ENCODE measurements at regions not wholly inside any gene's neighbourhood (a gene's known extent, or its start where the extent isn't known, plus 50 kb on each side); places are given as distances from the start of the nearest gene placed in this dataset.
"Not testable (repeated sequence)": the region's sequence is repeated elsewhere in the genome, so short reads cannot be mapped to it uniquely, and the experiment has no call there.

- TF ChIP-seq CTCF (IDR thresholded peaks at IDR 0.05; ENCODE audit: insufficient read depth in 1 of 2, low read depth in 1 of 2, low read length in 1 of 2, severe bottlenecking in 1 of 2, unreplicated experiment in 1 of 2) = no peak
- H3K9me3 ChIP-seq = no peaks in the 10 kb centered on the region
- H3K4me1 Mint-ChIP-seq (ENCODE audit: low read depth, unreplicated experiment) = no peaks in the 10 kb centered on the region
- H3K27me3 ChIP-seq (replicated peaks; ENCODE audit: control insufficient read depth, insufficient read depth, low read length) = no peaks in the 10 kb centered on the region
- BruUV-seq (replicated peaks) = no TSS peak
- H3K36me3 ChIP-seq (ENCODE audit: control insufficient read depth, insufficient read depth, low read length) = no peaks in the 10 kb centered on the region
- H3K36me3 Mint-ChIP-seq (ENCODE audit: insufficient read depth, unreplicated experiment) = no peaks in the 10 kb centered on the region
- no peak overlapping the region for H3K4me3 Mint-ChIP-seq (ENCODE audit: unreplicated experiment)
- POLR2A ChIA-PET = no interaction called here
- peaks cover 2% of the 10 kb centered on the region for H3K27me3 Mint-ChIP-seq (ENCODE audit: insufficient read depth, unreplicated experiment)
- no peaks in the 10 kb centered on the region for H3K9me3 Mint-ChIP-seq (ENCODE audit: unreplicated experiment)
- H3K4me3 ChIP-seq (ENCODE audit: low read depth, low read length) = no peak overlapping the region
- intact Hi-C loops (cut with micrococcal nuclease; ENCODE audit: unreplicated experiment) = no loop called here
- no peak overlapping the region for H3K27ac Mint-ChIP-seq (ENCODE audit: unreplicated experiment)
- CTCF ChIA-PET = no interaction called here
- peak in 1 of 2 experiments; percentile 0 for DNase-seq
- H3K4me1 ChIP-seq = no peaks in the 10 kb centered on the region
These were observed 1806.1 kb upstream of the PIK3C3 start for GRCh38 chr18:40148960-40149359.

- intact Hi-C loops (cut with micrococcal nuclease; ENCODE audit: unreplicated experiment) = no loop called here
- Histone ChIP-seq H3K27me3 (replicated peaks; ENCODE audit: control insufficient read depth, insufficient read depth, low read length) (no peaks in the 10 kb centered on the region), H3K36me3 (ENCODE audit: control insufficient read depth, insufficient read depth, low read length) (no peaks in the 10 kb centered on the region), H3K9me3 (no peaks in the 10 kb centered on the region), H3K4me1 (no peaks in the 10 kb centered on the region), H3K4me3 (ENCODE audit: low read depth, low read length) (no peak overlapping the region)
- no peaks in the 10 kb centered on the region for H3K36me3 Mint-ChIP-seq (ENCODE audit: insufficient read depth, unreplicated experiment)
- H3K9me3 Mint-ChIP-seq (ENCODE audit: unreplicated experiment) = no peaks in the 10 kb centered on the region
- no peaks in the 10 kb centered on the region for H3K27me3 Mint-ChIP-seq (ENCODE audit: insufficient read depth, unreplicated experiment)
- no peak overlapping the region for H3K27ac Mint-ChIP-seq (ENCODE audit: unreplicated experiment)
- no peak overlapping the region for H3K4me3 Mint-ChIP-seq (ENCODE audit: unreplicated experiment)
- no TSS peak for BruUV-seq (replicated peaks)
- H3K4me1 Mint-ChIP-seq (ENCODE audit: low read depth, unreplicated experiment) = no peaks in the 10 kb centered on the region
- POLR2A ChIA-PET = no interaction called here
- no peak for TF ChIP-seq CTCF (IDR thresholded peaks at IDR 0.05; ENCODE audit: insufficient read depth in 1 of 2, low read depth in 1 of 2, low read length in 1 of 2, severe bottlenecking in 1 of 2, unreplicated experiment in 1 of 2)
- CTCF ChIA-PET = no interaction called here
- DNase-seq = no peak
These were observed 1821.8 kb upstream of the PIK3C3 start for GRCh38 chr18:40133253-40133652.

- H3K4me3 ChIP-seq (ENCODE audit: low read depth, low read length); CTCF ChIA-PET; H3K27me3 Mint-ChIP-seq (ENCODE audit: insufficient read depth, unreplicated experiment); BruUV-seq (replicated peaks); H3K9me3 ChIP-seq; H3K36me3 Mint-ChIP-seq (ENCODE audit: insufficient read depth, unreplicated experiment); H3K4me3 Mint-ChIP-seq (ENCODE audit: unreplicated experiment); H3K27ac Mint-ChIP-seq (ENCODE audit: unreplicated experiment); H3K27me3 ChIP-seq (replicated peaks; ENCODE audit: control insufficient read depth, insufficient read depth, low read length); DNase-seq; POLR2A ChIA-PET; intact Hi-C loops (cut with micrococcal nuclease; ENCODE audit: unreplicated experiment); H3K36me3 ChIP-seq (ENCODE audit: control insufficient read depth, insufficient read depth, low read length); H3K9me3 Mint-ChIP-seq (ENCODE audit: unreplicated experiment); H3K4me1 Mint-ChIP-seq (ENCODE audit: low read depth, unreplicated experiment); H3K4me1 ChIP-seq: not testable (repeated sequence)
These were observed 1822.6 kb upstream of the PIK3C3 start for GRCh38 chr18:40132438-40132837.

GRCh38 chr18:40124107-40124506 lies 1830.9 kb upstream of the PIK3C3 start:
- Mint-ChIP-seq H3K27ac (ENCODE audit: unreplicated experiment) (no peak overlapping the region), H3K9me3 (ENCODE audit: unreplicated experiment) (no peaks in the 10 kb centered on the region), H3K27me3 (ENCODE audit: insufficient read depth, unreplicated experiment) (no peaks in the 10 kb centered on the region), H3K36me3 (ENCODE audit: insufficient read depth, unreplicated experiment) (no peaks in the 10 kb centered on the region), H3K4me1 (ENCODE audit: low read depth, unreplicated experiment) (no peaks in the 10 kb centered on the region), H3K4me3 (ENCODE audit: unreplicated experiment) (no peak overlapping the region)
- Histone ChIP-seq H3K27me3 (replicated peaks; ENCODE audit: control insufficient read depth, insufficient read depth, low read length) (no peaks in the 10 kb centered on the region), H3K9me3 (no peaks in the 10 kb centered on the region), H3K4me1 (no peaks in the 10 kb centered on the region), H3K4me3 (ENCODE audit: low read depth, low read length) (no peak overlapping the region), H3K36me3 (ENCODE audit: control insufficient read depth, insufficient read depth, low read length) (no peaks in the 10 kb centered on the region)
- BruUV-seq (replicated peaks) = no TSS peak
- no peak for TF ChIP-seq CTCF (IDR thresholded peaks at IDR 0.05; ENCODE audit: insufficient read depth in 1 of 2, low read depth in 1 of 2, low read length in 1 of 2, severe bottlenecking in 1 of 2, unreplicated experiment in 1 of 2)
- intact Hi-C loops (cut with micrococcal nuclease; ENCODE audit: unreplicated experiment) = no loop called here
- POLR2A ChIA-PET = no interaction called here
- no peak for DNase-seq
- CTCF ChIA-PET = no interaction called here

All from Caco-2 (cell line).